Spleen (tissue), 7 donors: ENCODE measurements at regions not wholly inside any gene's neighbourhood (a gene's known extent, or its start where the extent isn't known, plus 50 kb on each side); places are given as distances from the start of the nearest gene placed in this dataset.

Experiments used
- CTCF ChIP-seq, 11 experiments: fragments of 200-600 bp in 7 of 11; fragments of 450-650 bp in 4 of 11; sonication (generic) in 4 of 11; IDR thresholded peaks in 8 of 11; conservative IDR thresholded peaks in 3 of 11; 1 replicate in 7 of 11; 2 replicates in 4 of 11; pipeline versions ENCODE4 v1.4.0 to v1.8.0; 2016 to 2021; ENCODE audit warnings: antibody characterized with exemption in 11 of 11, inconsistent platforms in 4 of 11, mild to moderate bottlenecking in 1 of 11
- POLR2A ChIP-seq, 3 donors: fragments of 450-650 bp; IDR thresholded peaks; one replicate each; pipeline ENCODE4 v1.5.1; 2017; ENCODE audit warnings: antibody characterized with exemption in 3 of 3, mild to moderate bottlenecking in 1 of 3
- donor health status: DM: no; HTN: no; CAD: no; lungs with moderate emphysema.
- donor health status: DM: no; HTN: no; CAD: no.
- donor health status: DM: no; HTN: no; CAD: no.

DNA sequence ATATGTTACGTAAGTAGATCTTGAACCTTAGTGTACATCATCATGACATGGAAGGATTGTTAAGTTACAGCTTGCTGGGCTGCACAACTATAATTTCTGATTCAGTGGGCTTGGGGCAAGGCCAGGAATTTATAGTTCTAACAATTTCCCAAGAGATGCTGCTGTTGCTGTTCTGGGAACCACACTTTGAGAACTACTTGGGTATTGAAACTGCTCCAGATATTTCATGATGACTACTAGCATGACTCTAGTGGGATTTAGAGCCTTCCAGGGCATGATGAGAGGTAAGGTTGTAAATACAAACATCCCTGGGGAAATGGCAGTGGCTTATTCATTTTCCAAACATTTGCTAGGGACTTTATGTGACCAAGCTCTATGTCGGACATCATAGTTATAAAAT lies 904.8 kb upstream of the SEL1L start:
- TF ChIP-seq CTCF (IDR thresholded peaks at IDR 0.05 in 8 of 11, conservative IDR thresholded peaks at IDR 0.05 in 3 of 11) (no peak), POLR2A (IDR thresholded peaks at IDR 0.05) (no peak)
